Ascending aorta (tissue), 2 donors: ENCODE measurements at regions not wholly inside any gene's neighbourhood (a gene's known extent, or its start where the extent isn't known, plus 50 kb on each side); places are given as distances from the start of the nearest gene placed in this dataset.

Experiments
- DNase-seq, 2 donors: peaks; one replicate each; pipeline ENCODE4 v3.0.0-alpha.2; 2019; ENCODE audit warnings: low spot score in 2 of 2
- H3K27ac ChIP-seq, 2 donors: fragments of 200-600 bp; sonication (generic); one replicate each; pipeline ENCODE4 v1.5.1; 2016 to 2017; ENCODE audit warnings: mild to moderate bottlenecking in 1 of 2
- H3K27me3 ChIP-seq: fragments of 200-600 bp; sonication (generic); one replicate; pipeline ENCODE4 v1.5.1; 2017
- H3K36me3 ChIP-seq, 2 donors: fragments of 200-600 bp; sonication (generic); one replicate each; pipeline ENCODE4 v1.5.1; 2016
- H3K4me1 ChIP-seq, 2 donors: fragments of 200-600 bp; sonication (generic); one replicate each; pipeline ENCODE4 v1.5.1; 2016 to 2017; ENCODE audit warnings: mild to moderate bottlenecking in 1 of 2
- H3K4me3 ChIP-seq, 2 donors: fragments of 200-600 bp; sonication (generic); one replicate each; pipeline ENCODE4 v1.5.1; 2016 to 2017; ENCODE audit warnings: mild to moderate bottlenecking in 1 of 2
- H3K9me3 ChIP-seq, 2 donors: fragments of 200-600 bp; sonication (generic); one replicate each; pipeline ENCODE4 v1.5.1; 2016
- CTCF ChIP-seq, 3 experiments: fragments of 200-600 bp in 2 of 3; fragments of 450-650 bp in 1 of 3; sonication (generic) in 2 of 3; IDR thresholded peaks; one replicate each; pipeline ENCODE4 v1.5.1; 2016 to 2019; ENCODE audit warnings: antibody characterized with exemption in 3 of 3, mild to moderate bottlenecking in 1 of 3, moderate library complexity in 1 of 3
- intact Hi-C: fragments of 100-400 bp; cut with DNase I; formaldehyde crosslinking; loops from one replicate; pipeline ENCODE4 v1.15.1; 2023

DNA sequence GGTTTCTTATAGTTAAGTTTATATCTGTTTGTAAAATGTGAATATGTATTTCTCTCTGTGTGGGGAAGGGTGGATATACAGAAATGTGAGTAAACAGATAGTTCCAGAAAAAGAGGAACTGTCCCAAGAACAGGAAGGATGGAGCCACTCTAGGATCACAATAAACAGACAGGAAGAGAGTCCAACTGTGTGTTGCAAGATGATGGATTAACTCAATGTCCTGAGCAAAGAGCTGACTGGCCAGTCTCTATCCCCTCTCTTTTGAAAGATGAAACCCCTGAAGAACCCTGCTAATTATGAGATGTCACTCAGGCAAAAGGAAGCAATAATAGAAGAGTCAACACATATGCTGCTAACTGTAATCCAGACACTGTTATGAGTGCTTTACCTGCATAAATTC lies 202.7 kb downstream of the SEMA6A start:
- no peaks in the 10 kb centered on the region for H3K27me3 ChIP-seq
- H3K9me3 ChIP-seq: no peaks in the 10 kb centered on the region
- no peak overlapping the region for H3K4me3 ChIP-seq
- no peak for TF ChIP-seq CTCF (IDR thresholded peaks at IDR 0.05)
- H3K4me1 ChIP-seq: no peaks in the 10 kb centered on the region
- H3K36me3 ChIP-seq: no peaks in the 10 kb centered on the region
- intact Hi-C loops: no loop called here
- H3K27ac ChIP-seq: no peak overlapping the region
- DNase-seq: no peak

DNA sequence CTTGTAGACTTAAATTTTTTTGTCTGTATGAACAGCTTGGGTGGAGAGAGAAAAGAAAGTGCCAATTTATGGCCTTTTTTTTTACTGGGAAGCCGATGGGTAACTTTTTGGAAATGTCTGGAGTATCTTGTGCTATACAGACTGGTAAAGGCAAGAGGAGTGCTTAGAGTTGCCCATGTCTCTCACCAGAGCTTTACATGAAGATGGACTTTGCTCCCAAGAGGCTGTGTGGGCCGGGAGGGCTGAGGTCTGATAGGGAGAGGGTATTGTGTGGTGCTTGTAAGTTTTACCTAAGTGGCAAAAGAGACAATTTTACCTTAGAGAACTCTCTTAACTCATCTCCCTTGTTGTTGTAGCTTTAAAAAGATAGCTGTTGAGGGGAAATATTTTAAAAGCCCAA lies 203.2 kb downstream of the SEMA6A start:
- Histone ChIP-seq H3K36me3 (no peaks in the 10 kb centered on the region), H3K27ac (no peak overlapping the region), H3K4me3 (no peak overlapping the region), H3K4me1 (no peaks in the 10 kb centered on the region), H3K27me3 (no peaks in the 10 kb centered on the region), H3K9me3 (no peaks in the 10 kb centered on the region)
- no peak for DNase-seq
- intact Hi-C loops: no loop called here
- TF ChIP-seq CTCF (IDR thresholded peaks at IDR 0.05): no peak

GRCh38 chr5:116370886-116371285 lies 203.7 kb downstream of the SEMA6A start:
- Histone ChIP-seq H3K27ac (no peak overlapping the region), H3K27me3 (no peaks in the 10 kb centered on the region), H3K9me3 (no peaks in the 10 kb centered on the region), H3K4me3 (no peak overlapping the region), H3K4me1 (no peaks in the 10 kb centered on the region), H3K36me3 (no peaks in the 10 kb centered on the region)
- TF ChIP-seq CTCF (IDR thresholded peaks at IDR 0.05): no peak
- intact Hi-C loops: no loop called here
- DNase-seq: no peak

DNA sequence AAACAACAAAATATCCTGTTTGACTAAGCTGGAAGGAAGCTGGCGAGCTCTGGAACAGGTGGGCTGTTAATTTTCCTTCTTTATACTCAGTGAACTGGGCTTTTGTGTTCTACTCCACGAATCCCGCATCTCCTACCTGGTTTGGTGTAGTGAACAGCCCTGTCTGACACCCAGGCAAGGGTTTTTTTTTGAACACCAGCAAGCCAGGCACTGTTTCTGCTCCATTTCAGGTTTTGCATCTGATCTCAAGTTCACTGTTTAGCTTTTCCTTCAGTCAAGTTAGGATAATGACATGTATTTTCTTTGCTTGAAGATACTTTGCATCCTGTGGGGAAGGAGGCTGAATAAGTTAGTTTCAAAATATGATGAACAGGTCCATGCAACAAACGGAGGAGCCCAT lies 204.5 kb downstream of the SEMA6A start:
- no peak for DNase-seq
- no peaks in the 10 kb centered on the region for H3K9me3 ChIP-seq
- no peak overlapping the region for H3K27ac ChIP-seq
- no peaks in the 10 kb centered on the region for H3K4me1 ChIP-seq
- H3K36me3 ChIP-seq: no peaks in the 10 kb centered on the region
- TF ChIP-seq CTCF (IDR thresholded peaks at IDR 0.05): no peak
- H3K4me3 ChIP-seq: no peak overlapping the region
- intact Hi-C loops: no loop called here
- no peaks in the 10 kb centered on the region for H3K27me3 ChIP-seq

GRCh38 chr5:116365006-116365496 lies 209.6 kb downstream of the SEMA6A start:
- no peak for TF ChIP-seq CTCF (IDR thresholded peaks at IDR 0.05)
- H3K4me3 ChIP-seq: no peak overlapping the region
- no peak overlapping the region for H3K27ac ChIP-seq
- intact Hi-C loops: no loop called here
- H3K4me1 ChIP-seq: peaks cover 5 to 9% of the 10 kb centered on the region in 2 donors
- H3K36me3 ChIP-seq: no peaks in the 10 kb centered on the region
- no peaks in the 10 kb centered on the region for H3K27me3 ChIP-seq
- DNase-seq: no peak
- no peaks in the 10 kb centered on the region for H3K9me3 ChIP-seq

- Histone ChIP-seq H3K4me3 (no peak overlapping the region), H3K9me3 (no peaks in the 10 kb centered on the region), H3K36me3 (no peaks in the 10 kb centered on the region), H3K4me1 (peaks cover 5 to 9% of the 10 kb centered on the region in 2 donors), H3K27ac (no peak overlapping the region), H3K27me3 (no peaks in the 10 kb centered on the region)
- no peak for DNase-seq
- intact Hi-C loops: no loop called here
- no peak for TF ChIP-seq CTCF (IDR thresholded peaks at IDR 0.05)
Observed at GRCh38 chr5:116363780-116364179, 210.8 kb downstream of the SEMA6A start.
